ENCODE measurements at regions not wholly inside any gene's neighbourhood (a gene's known extent, or its start where the extent isn't known, plus 50 kb on each side); places are given as distances from the start of the nearest gene placed in this dataset.
"Not testable (repeated sequence)": the region's sequence is repeated elsewhere in the genome, so short reads cannot be mapped to it uniquely, and the experiment has no call there.

GRCh38 chr16:5212501-5212900 is 114.9 kb upstream of the EEF2KMT start:
- TF ChIP-seq CTCF (IDR thresholded peaks at IDR 0.05; ENCODE audit: low read depth, low read length); EZH2phosphoT487 (IDR thresholded peaks at IDR 0.05; ENCODE audit: low read depth): not testable (repeated sequence)
